ENCODE measurements at regions not wholly inside any gene's neighbourhood (a gene's known extent, or its start where the extent isn't known, plus 50 kb on each side); places are given as distances from the start of the nearest gene placed in this dataset.

- no peak for TF ChIP-seq REST (IDR thresholded peaks at IDR 0.05; ENCODE audit: unreplicated experiment)
- TF ChIP-seq CTCF (conservative IDR thresholded peaks at IDR 0.05; ENCODE audit: low read depth in 2 of 2): no peak
- TF ChIP-seq EZH2phosphoT487 (IDR thresholded peaks at IDR 0.05; ENCODE audit: unreplicated experiment): no peak
- TF ChIP-seq ZNF114 (CRISPR knock-in tag; IDR thresholded peaks at IDR 0.05): no peak
- no peak for TF ChIP-seq ZNF462 (CRISPR knock-in tag; IDR thresholded peaks at IDR 0.05)
- no peak for TF ChIP-seq ETS1 (IDR thresholded peaks at IDR 0.05)
- TF ChIP-seq EZH2 (IDR thresholded peaks at IDR 0.05; ENCODE audit: low read depth, unreplicated experiment): no peak
- TF ChIP-seq POLR2AphosphoS5 (IDR thresholded peaks at IDR 0.05; ENCODE audit: low read depth): no peak
Measured at GRCh38 chr20:29301624-29302259, 1955.7 kb upstream of the DEFB115 start.
